HUES64 (cell line): ENCODE measurements at regions not wholly inside any gene's neighbourhood (a gene's known extent, or its start where the extent isn't known, plus 50 kb on each side); places are given as distances from the start of the nearest gene placed in this dataset.
A peak's percentile ranks its signal among the peaks of the same experiment; 100 is the strongest.

ENCODE experiments used
- H3K27ac ChIP-seq: 2 replicates; pipeline ENCODE4 v1.7.0; 2013; ENCODE audit warnings: low read depth, low read length, inconsistent platforms
- H3K27me3 ChIP-seq: 2 replicates; pipeline ENCODE4 v1.6.1; 2013; ENCODE audit warnings: mild to moderate bottlenecking, low read length; ENCODE audit not compliant: insufficient read depth
- H3K36me3 ChIP-seq: 2 replicates; pipeline ENCODE4 v1.6.1; 2013; ENCODE audit warnings: mild to moderate bottlenecking, low read length; ENCODE audit not compliant: insufficient read depth
- H3K4me1 ChIP-seq: 2 replicates; pipeline ENCODE4 v1.6.1; 2013; ENCODE audit warnings: mild to moderate bottlenecking, low read length, moderate library complexity; ENCODE audit not compliant: insufficient read depth
- H3K4me3 ChIP-seq: 2 replicates; pipeline ENCODE4 v1.5.1; 2013; ENCODE audit warnings: mild to moderate bottlenecking, low read length, moderate library complexity
- H3K9ac ChIP-seq: 2 replicates; pipeline ENCODE4 v1.6.1; 2013; ENCODE audit warnings: mild to moderate bottlenecking, low read depth, low read length
- H3K9me3 ChIP-seq: 2 replicates; pipeline ENCODE4 v1.6.1; 2013; ENCODE audit warnings: low read depth, low read length; ENCODE audit not compliant: insufficient read depth
- WGBS: fragments of 150-250, 120-280 bp; methylation state at CpG from one replicate; pipeline ENCODE4 v1.1.7; 2013; ENCODE audit warnings: missing lambda C conversion rate; 5-methylcytosine and 5-hydroxymethylcytosine counted together

DNA sequence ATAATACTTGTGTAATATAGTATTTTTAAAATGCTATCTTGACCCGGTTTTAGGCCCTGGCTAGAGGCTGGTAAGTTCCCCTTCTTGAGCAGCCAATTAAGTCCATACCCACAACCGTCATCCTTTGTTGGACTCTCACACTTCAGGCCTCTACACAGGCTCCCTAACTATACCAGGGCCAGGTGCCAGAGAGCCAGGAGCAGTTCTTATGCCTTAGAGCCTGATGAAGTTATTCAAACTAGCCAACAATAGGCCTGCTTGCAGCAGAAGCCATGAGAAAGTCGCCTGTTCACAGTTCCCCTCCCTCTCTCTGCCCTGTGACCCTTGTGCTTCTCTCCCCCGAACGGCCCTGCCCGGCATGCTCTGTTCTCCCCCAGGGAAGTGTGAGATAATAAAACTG lies 454.2 kb upstream of the KLHL29 start:
- Histone ChIP-seq H3K27me3 (no peaks in the 10 kb centered on the region), H3K9ac (no peak overlapping the region), H3K9me3 (no peaks in the 10 kb centered on the region), H3K36me3 (no peaks in the 10 kb centered on the region), H3K27ac (no peak overlapping the region), H3K4me1 (no peaks in the 10 kb centered on the region), H3K4me3 (no peak overlapping the region)
- 90% methylated on average over 4 of the region's 6 CpGs for WGBS

DNA sequence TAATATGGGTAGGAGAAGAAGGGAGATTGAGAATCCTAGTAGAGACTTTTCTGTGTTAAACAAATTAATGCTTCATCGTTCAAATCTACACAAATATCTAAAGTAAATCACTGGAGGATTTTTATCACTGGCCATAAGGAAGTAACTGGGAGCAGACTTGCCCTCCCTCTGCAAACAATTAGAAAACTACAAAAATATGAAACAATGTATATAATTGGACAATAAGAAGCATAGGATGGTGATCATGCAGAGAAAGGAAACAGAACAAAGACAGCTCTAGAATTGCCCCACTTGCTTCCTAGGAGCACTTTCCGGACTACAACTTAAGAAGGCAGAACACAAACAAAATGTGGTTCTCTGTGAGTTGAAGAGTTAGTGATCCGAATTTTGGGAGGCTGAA lies 452.7 kb upstream of the KLHL29 start:
- Histone ChIP-seq H3K27me3 (no peaks in the 10 kb centered on the region), H3K9me3 (no peaks in the 10 kb centered on the region), H3K36me3 (no peaks in the 10 kb centered on the region), H3K9ac (no peak overlapping the region), H3K4me1 (no peaks in the 10 kb centered on the region), H3K4me3 (no peak overlapping the region), H3K27ac (no peak overlapping the region)
- WGBS, result 96% methylated on average over 2 of the region's 3 CpGs

DNA sequence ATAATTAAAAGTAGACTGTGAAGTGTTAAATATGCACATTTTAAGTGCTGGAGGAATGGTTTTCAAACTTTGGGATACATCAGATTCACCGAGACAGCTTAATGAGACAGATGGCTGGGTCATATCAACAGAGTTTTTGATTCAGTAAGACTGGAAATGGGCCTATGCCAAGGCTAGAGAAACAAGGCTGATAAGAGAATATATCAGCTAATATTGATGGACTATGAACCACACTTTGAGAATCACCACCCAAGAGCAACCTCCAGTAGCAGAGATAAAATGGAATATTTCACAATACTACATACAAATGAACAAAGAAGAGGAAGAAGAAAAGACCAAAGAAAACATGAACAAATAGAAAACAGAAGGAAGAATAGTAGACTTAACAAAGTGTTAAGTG lies 450.2 kb upstream of the KLHL29 start:
- no peaks in the 10 kb centered on the region for H3K9me3 ChIP-seq
- H3K9ac ChIP-seq, result no peak overlapping the region
- H3K27me3 ChIP-seq, result no peaks in the 10 kb centered on the region
- no peak overlapping the region for H3K4me3 ChIP-seq
- no peak overlapping the region for H3K27ac ChIP-seq
- H3K36me3 ChIP-seq, result no peaks in the 10 kb centered on the region
- 93% methylated on average over 1 of the region's 1 CpG for WGBS
- no peaks in the 10 kb centered on the region for H3K4me1 ChIP-seq

DNA sequence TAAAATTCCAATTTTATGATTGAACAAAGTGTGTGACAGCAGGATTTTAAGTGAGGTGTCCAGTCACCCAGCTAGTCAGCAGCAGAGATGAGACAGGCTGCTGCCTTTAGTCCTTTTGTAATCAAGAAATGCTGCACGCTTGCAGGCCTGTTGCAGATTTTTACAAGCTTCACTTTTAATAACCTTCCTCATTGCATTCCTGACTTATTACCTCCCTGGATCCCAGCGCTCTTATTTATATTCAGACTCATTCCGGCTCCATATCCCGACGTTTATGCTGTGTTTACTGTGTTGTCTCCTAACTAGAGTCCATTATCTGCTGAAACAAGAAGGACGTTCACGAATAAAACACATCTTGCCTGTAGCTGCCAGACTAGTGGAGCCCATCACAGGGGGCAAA lies 442.5 kb upstream of the KLHL29 start:
- Histone ChIP-seq H3K9me3 (no peaks in the 10 kb centered on the region), H3K4me3 (no peak overlapping the region), H3K27ac (no peak overlapping the region), H3K36me3 (no peaks in the 10 kb centered on the region), H3K4me1 (no peaks in the 10 kb centered on the region; the same call in 1 of the 2 replicates), H3K9ac (no peak overlapping the region), H3K27me3 (no peaks in the 10 kb centered on the region)
- WGBS, result 96% methylated on average over 7 of the region's 7 CpGs

DNA sequence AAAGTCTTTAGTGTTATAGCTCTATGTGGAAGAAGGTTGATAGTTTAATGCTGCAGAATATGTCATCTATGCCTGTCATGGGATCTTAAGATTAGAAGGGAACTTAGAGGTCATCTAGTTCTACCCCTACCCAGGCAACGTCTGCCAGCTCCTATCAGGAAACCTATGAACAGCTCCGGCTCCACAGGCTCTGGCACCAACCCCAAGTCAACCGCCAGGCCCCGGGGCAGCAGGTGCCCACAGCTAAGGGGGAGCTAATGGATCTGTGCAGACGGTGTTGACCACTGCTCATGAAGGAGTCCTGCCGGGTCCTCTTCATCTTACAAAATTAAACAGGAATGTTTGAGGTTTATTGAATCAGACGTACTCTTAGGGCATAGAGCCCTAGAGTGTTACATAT lies 440.8 kb upstream of the KLHL29 start:
- H3K4me1 ChIP-seq, result no peaks in the 10 kb centered on the region; the same call in 1 of the 2 replicates
- no peaks in the 10 kb centered on the region for H3K9me3 ChIP-seq
- no peak overlapping the region for H3K9ac ChIP-seq
- H3K4me3 ChIP-seq, result no peak overlapping the region
- no peaks in the 10 kb centered on the region for H3K27me3 ChIP-seq
- no peaks in the 10 kb centered on the region for H3K36me3 ChIP-seq
- H3K27ac ChIP-seq, result no peak overlapping the region
- WGBS, result 92% methylated on average over 7 of the region's 7 CpGs

DNA sequence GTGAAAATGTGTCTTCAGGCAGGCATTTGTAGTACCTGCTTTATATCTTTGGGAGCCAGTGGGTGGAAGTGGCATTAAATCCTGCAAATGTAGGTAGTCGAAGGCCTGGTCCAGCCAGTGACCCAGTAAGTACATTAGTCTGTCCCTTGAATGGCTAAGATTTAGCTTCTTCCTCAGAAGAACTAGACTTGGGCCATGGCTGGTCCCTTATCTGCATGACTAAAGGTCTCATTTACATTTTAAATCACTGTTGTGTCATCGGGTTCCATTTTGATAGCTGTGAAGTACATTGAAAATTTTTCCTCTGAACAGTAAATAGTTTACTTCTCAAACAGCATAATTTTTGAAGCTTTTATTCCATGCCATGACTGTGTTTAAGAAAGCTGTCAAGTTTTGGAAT lies 438.4 kb upstream of the KLHL29 start:
- Histone ChIP-seq H3K27ac (peak overlapping the region; percentile 16; the same call in 1 of the 2 replicates), H3K4me3 (no peak overlapping the region), H3K9me3 (no peaks in the 10 kb centered on the region), H3K4me1 (peaks cover 4% of the 10 kb centered on the region), H3K36me3 (no peaks in the 10 kb centered on the region), H3K9ac (no peak overlapping the region), H3K27me3 (no peaks in the 10 kb centered on the region)
- WGBS, result 89% methylated on average over 1 of the region's 2 CpGs

DNA sequence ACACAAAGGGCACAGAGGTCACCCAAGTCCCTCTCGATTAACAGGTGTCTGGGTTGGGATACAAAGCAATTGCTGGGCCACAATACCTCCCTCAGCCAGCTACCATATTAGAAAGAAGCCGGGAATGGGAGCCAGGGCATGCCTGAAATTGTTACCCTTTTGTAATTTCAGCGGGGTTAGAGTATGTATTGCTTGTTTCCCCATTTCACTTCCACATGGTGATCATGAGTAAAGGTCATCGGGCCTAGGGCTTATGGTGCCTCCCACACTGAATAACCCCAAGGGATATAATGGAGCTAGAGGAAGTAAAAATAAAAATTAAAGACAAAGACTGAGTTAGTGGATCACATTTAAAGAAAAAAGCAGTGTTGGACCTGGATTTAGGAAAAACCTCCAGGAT lies 437.2 kb upstream of the KLHL29 start:
- Histone ChIP-seq H3K9me3 (no peaks in the 10 kb centered on the region), H3K27ac (no peak overlapping the region), H3K9ac (no peak overlapping the region), H3K4me3 (no peak overlapping the region), H3K4me1 (peaks cover 6% of the 10 kb centered on the region), H3K27me3 (no peaks in the 10 kb centered on the region), H3K36me3 (no peaks in the 10 kb centered on the region)
- WGBS, result 90% methylated on average over 2 of the region's 4 CpGs

DNA sequence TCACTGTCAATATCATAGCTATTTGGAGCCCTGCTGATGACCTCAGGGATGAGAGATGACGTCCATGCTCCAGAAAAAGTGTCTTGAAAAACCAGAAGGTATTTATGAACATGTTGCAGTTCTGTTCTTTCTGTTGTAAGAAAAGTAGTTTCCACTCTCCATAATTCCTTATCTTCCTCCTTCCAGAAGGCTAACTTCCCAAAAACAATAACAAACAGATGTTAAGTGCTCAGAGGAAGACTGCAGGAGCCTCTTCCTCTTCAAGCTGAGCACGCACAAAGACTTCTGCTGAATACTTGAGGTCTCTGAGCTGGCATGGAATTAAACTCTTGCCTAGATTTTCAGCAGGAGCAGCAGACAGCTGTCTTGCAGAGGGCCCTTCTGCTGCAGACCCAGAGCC lies 434.5 kb upstream of the KLHL29 start:
- H3K27me3 ChIP-seq, result no peaks in the 10 kb centered on the region
- H3K27ac ChIP-seq, result no peak overlapping the region
- H3K4me1 ChIP-seq, result peaks cover 6% of the 10 kb centered on the region
- no peaks in the 10 kb centered on the region for H3K9me3 ChIP-seq
- H3K36me3 ChIP-seq, result no peaks in the 10 kb centered on the region
- no peak overlapping the region for H3K4me3 ChIP-seq
- 79% methylated on average over 2 of the region's 2 CpGs for WGBS
- no peak overlapping the region for H3K9ac ChIP-seq

DNA sequence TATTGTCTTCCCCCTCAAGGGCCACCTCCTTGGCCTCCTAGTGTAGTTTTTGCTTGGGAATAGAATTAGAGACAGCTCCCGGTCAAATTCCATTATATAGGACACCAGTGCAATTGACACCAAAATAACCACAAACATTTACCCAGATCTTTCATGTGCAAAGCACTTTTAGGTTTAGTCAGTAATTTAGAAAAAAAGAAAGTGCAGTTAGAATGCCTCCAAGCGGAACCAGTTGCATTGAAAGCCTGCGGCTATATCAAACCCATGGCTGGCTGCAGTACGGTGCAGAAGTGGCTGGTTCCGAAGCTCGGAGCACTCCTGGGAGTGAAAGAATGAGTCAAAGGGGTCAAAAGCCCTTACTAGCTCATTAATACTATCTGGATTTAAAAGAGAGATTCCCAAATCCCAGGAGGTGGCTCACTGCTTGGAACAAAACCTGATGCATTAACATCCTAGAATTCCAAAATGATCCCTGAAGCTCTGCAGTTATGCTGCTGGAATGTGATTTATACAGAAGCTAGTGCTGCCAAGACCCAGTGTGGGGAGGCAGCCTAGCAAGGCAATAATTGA lies 432.2 kb upstream of the KLHL29 start:
- 94% methylated on average over 6 of the region's 6 CpGs for WGBS
- Histone ChIP-seq H3K4me1 (peaks cover 6% of the 10 kb centered on the region; the same call in 1 of the 2 replicates), H3K9ac (no peak overlapping the region)

DNA sequence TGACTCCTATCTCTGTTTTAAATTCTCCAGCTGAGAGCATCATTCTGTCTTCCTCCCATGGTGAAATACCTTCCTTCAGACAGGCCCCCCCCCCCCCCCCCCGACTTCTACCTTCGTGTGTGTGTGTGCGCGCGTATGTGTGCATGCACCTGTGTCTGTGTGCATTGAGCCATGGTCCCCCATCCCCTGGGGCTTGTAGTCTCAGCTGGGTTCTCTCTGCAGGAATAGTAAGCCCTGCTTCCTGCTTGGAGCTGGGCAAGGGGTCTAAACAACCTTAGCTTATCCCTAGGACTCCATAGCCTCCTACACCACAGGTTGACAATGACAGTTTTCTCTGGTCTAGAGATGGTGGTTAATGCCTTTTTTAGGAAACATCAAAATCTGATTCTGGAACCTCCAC lies 427.5 kb upstream of the KLHL29 start:
- Histone ChIP-seq H3K36me3 (no peaks in the 10 kb centered on the region), H3K4me3 (no peak overlapping the region)
- over 99% methylated on average over 5 of the region's 5 CpGs for WGBS

More for the DNA sequence above, 432.2 kb upstream of the KLHL29 start:
- H3K9me3 ChIP-seq, result no peaks in the 10 kb centered on the region
- H3K27ac ChIP-seq, result no peak overlapping the region
- H3K27me3 ChIP-seq, result no peaks in the 10 kb centered on the region
- no peaks in the 10 kb centered on the region for H3K36me3 ChIP-seq
- H3K4me3 ChIP-seq, result no peak overlapping the region

DNA sequence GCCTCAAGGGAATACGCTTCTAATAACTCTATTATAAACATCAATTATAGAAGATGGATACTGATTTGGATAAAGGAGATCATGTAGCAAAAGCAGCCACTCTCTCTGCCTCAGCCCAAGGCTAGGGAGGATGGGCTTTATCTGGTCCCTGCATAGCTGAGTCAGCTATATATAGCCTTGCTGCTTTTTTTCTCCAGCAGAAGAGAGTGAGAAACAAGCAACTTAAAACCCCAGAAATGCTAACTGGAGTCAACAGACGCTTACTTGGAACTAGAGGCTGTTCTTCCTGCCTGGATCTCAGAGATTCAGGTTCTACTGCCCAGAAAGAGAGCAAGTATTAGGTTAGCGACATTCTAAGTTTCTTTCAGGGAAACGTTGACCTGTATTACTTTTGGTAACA lies 426.7 kb upstream of the KLHL29 start:
- Histone ChIP-seq H3K27ac (no peak overlapping the region), H3K4me3 (no peak overlapping the region), H3K36me3 (no peaks in the 10 kb centered on the region), H3K9me3 (no peaks in the 10 kb centered on the region), H3K4me1 (no peaks in the 10 kb centered on the region), H3K27me3 (no peaks in the 10 kb centered on the region), H3K9ac (no peak overlapping the region)
- 93% methylated on average over 3 of the region's 4 CpGs for WGBS

More for the DNA sequence above, 427.5 kb upstream of the KLHL29 start:
- H3K27me3 ChIP-seq, result no peaks in the 10 kb centered on the region
- H3K4me1 ChIP-seq, result 0 out of 2 replicates have a peak, but pooled peaks cover 2% of the 10 kb centered on the region
- no peak overlapping the region for H3K27ac ChIP-seq
- no peak overlapping the region for H3K9ac ChIP-seq
- no peaks in the 10 kb centered on the region for H3K9me3 ChIP-seq

DNA sequence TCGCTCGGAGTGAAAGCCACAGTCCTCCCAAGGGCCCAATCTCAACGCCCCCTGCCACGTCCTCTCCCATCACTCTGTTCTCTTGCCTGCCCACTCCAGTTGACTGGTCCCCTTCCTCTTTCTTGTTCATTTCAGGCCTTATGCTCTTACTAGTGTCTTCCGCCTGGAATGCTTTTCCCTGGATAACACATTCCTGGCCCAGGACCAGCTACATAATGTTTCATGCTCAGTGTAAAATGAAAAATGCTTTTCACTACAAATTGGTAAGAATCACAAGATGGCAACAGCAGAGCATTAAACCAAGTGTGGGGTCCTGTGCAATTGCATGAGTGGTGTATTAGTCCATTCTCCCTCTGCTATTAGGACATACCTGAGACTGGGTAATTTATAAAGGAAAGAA lies 417.2 kb upstream of the KLHL29 start:
- H3K4me3 ChIP-seq, result no peak overlapping the region
- H3K27ac ChIP-seq, result no peak overlapping the region
- H3K36me3 ChIP-seq, result no peaks in the 10 kb centered on the region
- H3K9me3 ChIP-seq, result peaks cover 20% of the 10 kb centered on the region
- 93% methylated on average over 5 of the region's 5 CpGs for WGBS
- H3K4me1 ChIP-seq, result peaks cover 19% of the 10 kb centered on the region
- no peaks in the 10 kb centered on the region for H3K27me3 ChIP-seq
- H3K9ac ChIP-seq, result no peak overlapping the region
